ENCODE measurements at regions not wholly inside any gene's neighbourhood (a gene's known extent, or its start where the extent isn't known, plus 50 kb on each side); places are given as distances from the start of the nearest gene placed in this dataset.

- TF ChIP-seq CTCF (IDR thresholded peaks at IDR 0.05; ENCODE audit: low read length) = no peak
- TF ChIP-seq EZH2 (IDR thresholded peaks at IDR 0.05; ENCODE audit: borderline replicate concordance, low read length) = no peak
These were observed 90.1 kb upstream of the AFDN start for GRCh38 chr6:167736486-167737204.

Data from OCI-LY1 (cell line).